PFSK-1 (cell line): ENCODE measurements at regions not wholly inside any gene's neighbourhood (a gene's known extent, or its start where the extent isn't known, plus 50 kb on each side); places are given as distances from the start of the nearest gene placed in this dataset.

Experiments used
- FOXP2 ChIP-seq: optimal IDR thresholded peaks from 2 replicates; pipeline ENCODE3; 2011; ENCODE audit warnings: borderline replicate concordance, control low read depth, inconsistent platforms; ENCODE audit not compliant: insufficient read depth; ENCODE audit errors: extremely low read length, extremely low read depth
- POLR2AphosphoS5 ChIP-seq: IDR thresholded peaks from 2 replicates; pipeline ENCODE4 v1.6.1; 2012; ENCODE audit warnings: low read depth, mild to moderate bottlenecking, control low read depth, low read length, moderate library complexity
- REST ChIP-seq, 2 experiments: IDR thresholded peaks; 2 replicates each; pipeline versions ENCODE4 v1.6.1 to v1.8.0; 2011 to 2012; ENCODE audit warnings: low read depth in 2 of 2, low read length in 2 of 2, control low read depth in 1 of 2, inconsistent platforms in 1 of 2, mild to moderate bottlenecking in 1 of 2, moderate library complexity in 1 of 2; ENCODE audit not compliant: insufficient read depth in 1 of 2
- SIN3A ChIP-seq: IDR thresholded peaks from 2 replicates; pipeline ENCODE4 v1.6.1; 2012; ENCODE audit warnings: mild to moderate bottlenecking, low read length, moderate library complexity, borderline replicate concordance; ENCODE audit not compliant: insufficient read depth
- TAF1 ChIP-seq: IDR thresholded peaks from 2 replicates; pipeline ENCODE4 v1.6.1; 2012; ENCODE audit warnings: low read length, control low read depth, borderline replicate concordance; ENCODE audit not compliant: insufficient read depth

- TF ChIP-seq REST (IDR thresholded peaks at IDR 0.05; ENCODE audit: insufficient read depth in 1 of 2, low read depth in 2 of 2, low read length in 2 of 2) = no peak
- no peak for TF ChIP-seq TAF1
Observed at GRCh38 chr4:79576429-79576753, 168.4 kb upstream of the GK2 start.

- TF ChIP-seq POLR2AphosphoS5 (no peak), TAF1 (no peak)
Observed at GRCh38 chr4:79575709-79576428, 167.8 kb upstream of the GK2 start.

- TF ChIP-seq REST (IDR thresholded peaks at IDR 0.05; ENCODE audit: insufficient read depth in 1 of 2, low read depth in 2 of 2, low read length in 2 of 2) = no peak
- TF ChIP-seq POLR2AphosphoS5 = no peak
- no peak for TF ChIP-seq FOXP2
- no peak for TF ChIP-seq TAF1
- no peak for TF ChIP-seq SIN3A
Observed at GRCh38 chr4:79574741-79575451, 166.9 kb upstream of the GK2 start.

GRCh38 chr4:79563219-79563618 lies 155.2 kb upstream of the GK2 start:
- TF ChIP-seq REST (IDR thresholded peaks at IDR 0.05; ENCODE audit: insufficient read depth in 1 of 2, low read depth in 2 of 2, low read length in 2 of 2) = no peak
- no peak for TF ChIP-seq TAF1
- TF ChIP-seq FOXP2 = no peak
- TF ChIP-seq POLR2AphosphoS5 = no peak
- TF ChIP-seq SIN3A = no peak

- TF ChIP-seq POLR2AphosphoS5 (no peak), SIN3A (no peak), FOXP2 (no peak), TAF1 (no peak), REST (IDR thresholded peaks at IDR 0.05; ENCODE audit: insufficient read depth in 1 of 2, low read depth in 2 of 2, low read length in 2 of 2) (no peak)
Observed at GRCh38 chr4:79561751-79562150, 153.7 kb upstream of the GK2 start.
